ENCODE measurements at regions not wholly inside any gene's neighbourhood (a gene's known extent, or its start where the extent isn't known, plus 50 kb on each side); places are given as distances from the start of the nearest gene placed in this dataset.

- DNase-seq: no peak
- H3K27me3 Mint-ChIP-seq (ENCODE audit: unreplicated experiment): no peaks in the 10 kb centered on the region
- intact Hi-C loops (cut with micrococcal nuclease; ENCODE audit: unreplicated experiment): no loop called here
- H3K4me1 Mint-ChIP-seq (ENCODE audit: low read depth, unreplicated experiment): no peaks in the 10 kb centered on the region
- BruUV-seq (replicated peaks): no TSS peak
- CTCF ChIA-PET: no interaction called here
- H3K36me3 Mint-ChIP-seq (ENCODE audit: insufficient read depth, unreplicated experiment): no peaks in the 10 kb centered on the region
- peaks cover 12% of the 10 kb centered on the region for H3K9me3 Mint-ChIP-seq (ENCODE audit: low read depth, unreplicated experiment)
- H3K4me3 Mint-ChIP-seq (ENCODE audit: low read depth, unreplicated experiment): no peak overlapping the region
- H3K27ac Mint-ChIP-seq (ENCODE audit: unreplicated experiment): no peak overlapping the region
- TF ChIP-seq, protein P1, sequence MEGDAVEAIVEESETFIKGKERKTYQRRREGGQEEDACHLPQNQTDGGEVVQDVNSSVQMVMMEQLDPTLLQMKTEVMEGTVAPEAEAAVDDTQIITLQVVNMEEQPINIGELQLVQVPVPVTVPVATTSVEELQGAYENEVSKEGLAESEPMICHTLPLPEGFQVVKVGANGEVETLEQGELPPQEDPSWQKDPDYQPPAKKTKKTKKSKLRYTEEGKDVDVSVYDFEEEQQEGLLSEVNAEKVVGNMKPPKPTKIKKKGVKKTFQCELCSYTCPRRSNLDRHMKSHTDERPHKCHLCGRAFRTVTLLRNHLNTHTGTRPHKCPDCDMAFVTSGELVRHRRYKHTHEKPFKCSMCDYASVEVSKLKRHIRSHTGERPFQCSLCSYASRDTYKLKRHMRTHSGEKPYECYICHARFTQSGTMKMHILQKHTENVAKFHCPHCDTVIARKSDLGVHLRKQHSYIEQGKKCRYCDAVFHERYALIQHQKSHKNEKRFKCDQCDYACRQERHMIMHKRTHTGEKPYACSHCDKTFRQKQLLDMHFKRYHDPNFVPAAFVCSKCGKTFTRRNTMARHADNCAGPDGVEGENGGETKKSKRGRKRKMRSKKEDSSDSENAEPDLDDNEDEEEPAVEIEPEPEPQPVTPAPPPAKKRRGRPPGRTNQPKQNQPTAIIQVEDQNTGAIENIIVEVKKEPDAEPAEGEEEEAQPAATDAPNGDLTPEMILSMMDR (IDR thresholded peaks at IDR 0.05; ENCODE audit: unreplicated experiment): no peak
These were observed 1702.5 kb upstream of the RAG2 start for GRCh38 chr11:38300570-38300969.

- Mint-ChIP-seq H3K27me3 (ENCODE audit: unreplicated experiment) (no peaks in the 10 kb centered on the region), H3K9me3 (ENCODE audit: low read depth, unreplicated experiment) (peaks cover 8% of the 10 kb centered on the region), H3K4me3 (ENCODE audit: low read depth, unreplicated experiment) (no peak overlapping the region), H3K4me1 (ENCODE audit: low read depth, unreplicated experiment) (no peaks in the 10 kb centered on the region), H3K27ac (ENCODE audit: unreplicated experiment) (no peak overlapping the region), H3K36me3 (ENCODE audit: insufficient read depth, unreplicated experiment) (no peaks in the 10 kb centered on the region)
- intact Hi-C loops (cut with micrococcal nuclease; ENCODE audit: unreplicated experiment): no loop called here
- BruUV-seq (replicated peaks): no TSS peak
- no peak for DNase-seq
- CTCF ChIA-PET: no interaction called here
- TF ChIP-seq, protein P1 (IDR thresholded peaks at IDR 0.05; ENCODE audit: unreplicated experiment): no peak
These were observed 1698.3 kb upstream of the RAG2 start for GRCh38 chr11:38296211-38296776.

DNA sequence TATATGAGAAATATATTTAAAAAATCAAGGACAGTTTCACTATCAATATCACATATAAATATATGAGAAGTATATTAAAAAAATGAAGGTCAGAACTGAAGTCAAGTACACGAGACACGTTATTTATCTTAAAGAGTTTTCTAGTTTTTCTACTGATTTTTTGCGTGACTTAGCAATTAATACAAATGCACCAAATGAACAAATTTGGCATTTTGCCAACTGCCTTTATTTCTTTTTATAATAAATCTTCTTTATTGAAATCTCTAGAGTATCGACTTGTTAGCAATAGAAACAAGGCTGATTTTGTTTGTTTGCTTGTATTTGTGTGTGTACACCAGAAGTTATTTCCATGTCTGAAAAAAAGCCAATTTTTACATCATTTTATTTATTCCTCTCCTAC, 1684.7 kb upstream of the RAG2 start:
- no peak for DNase-seq
- intact Hi-C loops (cut with micrococcal nuclease; ENCODE audit: unreplicated experiment): no loop called here
- TF ChIP-seq, protein P1 (IDR thresholded peaks at IDR 0.05; ENCODE audit: unreplicated experiment): no peak
- Mint-ChIP-seq H3K36me3 (ENCODE audit: insufficient read depth, unreplicated experiment) (no peaks in the 10 kb centered on the region), H3K27ac (ENCODE audit: unreplicated experiment) (no peak overlapping the region), H3K27me3 (ENCODE audit: unreplicated experiment) (no peaks in the 10 kb centered on the region), H3K4me1 (ENCODE audit: low read depth, unreplicated experiment) (no peaks in the 10 kb centered on the region), H3K4me3 (ENCODE audit: low read depth, unreplicated experiment) (no peak overlapping the region), H3K9me3 (ENCODE audit: low read depth, unreplicated experiment) (peaks cover 8% of the 10 kb centered on the region)
- CTCF ChIA-PET: no interaction called here
- BruUV-seq (replicated peaks): no TSS peak

DNA sequence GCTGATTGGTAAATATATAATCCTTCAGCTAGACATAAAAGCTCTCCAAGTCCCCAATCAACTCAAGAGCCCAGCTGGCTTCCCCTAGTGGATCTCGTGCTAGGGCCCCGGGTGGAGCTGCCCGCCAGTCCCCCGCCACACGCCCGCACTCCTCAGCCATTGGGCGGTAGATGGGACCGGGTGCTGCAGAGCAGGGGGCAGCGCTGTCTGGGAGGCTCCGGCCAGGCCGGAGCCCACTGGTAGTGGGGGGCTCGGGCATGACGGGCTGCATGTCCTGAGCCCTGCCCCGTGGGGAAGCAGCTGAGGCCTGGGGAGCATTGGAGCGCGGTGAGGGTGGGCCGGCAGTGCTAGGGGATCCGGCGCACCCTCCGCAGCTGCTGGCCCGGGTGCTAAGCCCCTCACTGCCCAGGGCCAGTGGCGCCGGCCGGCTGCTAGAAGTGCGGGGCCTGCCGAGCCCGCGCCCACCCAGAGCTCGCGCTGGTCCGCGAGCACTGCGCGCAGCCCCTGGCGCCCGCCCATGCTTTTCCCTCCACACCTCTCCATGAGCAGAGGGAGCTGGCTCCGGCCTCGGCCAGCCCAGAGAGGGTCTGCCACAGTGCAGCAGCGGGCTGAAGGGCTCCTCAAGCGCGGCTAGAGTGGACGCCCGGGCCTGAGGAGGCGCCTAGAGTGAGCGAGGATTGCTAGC, 1680.6 kb upstream of the RAG2 start:
- H3K9me3 Mint-ChIP-seq (ENCODE audit: low read depth, unreplicated experiment): peaks cover 9% of the 10 kb centered on the region
- H3K36me3 Mint-ChIP-seq (ENCODE audit: insufficient read depth, unreplicated experiment): no peaks in the 10 kb centered on the region
- no peaks in the 10 kb centered on the region for H3K27me3 Mint-ChIP-seq (ENCODE audit: unreplicated experiment)
- CTCF ChIA-PET: no interaction called here
- intact Hi-C loops (cut with micrococcal nuclease; ENCODE audit: unreplicated experiment): no loop called here
- DNase-seq: no peak
- no TSS peak for BruUV-seq (replicated peaks)
- no peak overlapping the region for H3K27ac Mint-ChIP-seq (ENCODE audit: unreplicated experiment)
- TF ChIP-seq, protein P1 (IDR thresholded peaks at IDR 0.05; ENCODE audit: unreplicated experiment): no peak
- no peaks in the 10 kb centered on the region for H3K4me1 Mint-ChIP-seq (ENCODE audit: low read depth, unreplicated experiment)
- H3K4me3 Mint-ChIP-seq (ENCODE audit: low read depth, unreplicated experiment): no peak overlapping the region

Data from Calu3 (cell line).